H1 (cell line): ENCODE measurements at regions not wholly inside any gene's neighbourhood (a gene's known extent, or its start where the extent isn't known, plus 50 kb on each side); places are given as distances from the start of the nearest gene placed in this dataset.

Source experiments
- CTCF ChIA-PET: fragments of 300-600 bp; sonication (Branson Sonifier 250); formaldehyde crosslinking; loops from one replicate; lab custom pipeline; 2021; ENCODE audit not compliant: partially characterized antibody; lab: Charles Lee
- POLR2A ChIA-PET: fragments of 300-600 bp; sonication (Branson Sonifier 250); formaldehyde crosslinking; loops from one replicate; lab custom pipeline; 2021; ENCODE audit warnings: inconsistent platforms; ENCODE audit not compliant: partially characterized antibody; lab: Charles Lee
- DNase-seq, 2 experiments: peaks; one replicate each; pipeline versions ENCODE4 v3.0.0 to v3.0.0-alpha.2; 2010 to 2022; ENCODE audit warnings: low spot score in 2 of 2, low read depth in 1 of 2, mixed read lengths in 1 of 2
- FAIRE-seq: peaks from 2 replicates; lab custom pipeline; 2011; peaks lifted over from hg19 to GRCh38; lab: Jason Lieb, UNC
- H2AFZ ChIP-seq: 2 replicates; pipeline ENCODE4 v1.8.1; 2012; ENCODE audit warnings: low read length, inconsistent platforms
- H2AK5ac ChIP-seq: 2 replicates; pipeline ENCODE4 v1.6.1; 2013; ENCODE audit warnings: low read depth, low read length
- H2BK120ac ChIP-seq: replicated peaks from 2 replicates; pipeline ENCODE3; 2013; ENCODE audit warnings: low read depth, low read length, inconsistent platforms
- H2BK12ac ChIP-seq: 2 replicates; pipeline ENCODE4 v1.6.1; 2013; ENCODE audit warnings: low read depth, low read length
- H2BK15ac ChIP-seq: 2 replicates; pipeline ENCODE4 v1.6.1; 2013; ENCODE audit warnings: low read length
- H2BK20ac ChIP-seq: 2 replicates; pipeline ENCODE4 v1.6.1; 2013; ENCODE audit warnings: low read length
- H2BK5ac ChIP-seq: 2 replicates; pipeline ENCODE4 v1.6.1; 2013; ENCODE audit warnings: low read depth, low read length
- H3K14ac ChIP-seq: 2 replicates; pipeline ENCODE4 v1.6.1; 2013; ENCODE audit warnings: inconsistent platforms; ENCODE audit not compliant: insufficient read length
- H3K18ac ChIP-seq: 2 replicates; pipeline ENCODE4 v1.6.1; 2013; ENCODE audit warnings: low read length; ENCODE audit errors: extremely low read depth
- H3K23ac ChIP-seq: 2 replicates; pipeline ENCODE4 v1.6.1; 2013; ENCODE audit warnings: inconsistent platforms; ENCODE audit not compliant: insufficient read length
- H3K23me2 ChIP-seq: 2 replicates; pipeline ENCODE4 v1.6.1; 2013; ENCODE audit warnings: low read depth, low read length
- H3K27ac ChIP-seq: 2 replicates; pipeline ENCODE4 v1.6.1; 2011; ENCODE audit warnings: low read depth, low read length, inconsistent platforms
- H3K27me3 ChIP-seq, 4 experiments: replicated peaks in 1 of 4; 1 replicate in 1 of 4; 2 replicates in 3 of 4; pipeline versions ENCODE4 v1.6.1 to v1.8.1; 2011 to 2013; ENCODE audit warnings: low read length in 3 of 4, mild to moderate bottlenecking in 3 of 4, inconsistent platforms in 2 of 4, mixed read lengths in 2 of 4, moderate library complexity in 1 of 4; ENCODE audit not compliant: control insufficient read depth in 3 of 4, insufficient read depth in 3 of 4; ENCODE audit errors: extremely low read depth in 1 of 4
- H3K36me3 ChIP-seq, 4 experiments: 2 replicates each; pipeline versions ENCODE4 v1.6.1 to v1.8.1; 2011 to 2013; ENCODE audit warnings: mild to moderate bottlenecking in 4 of 4, low read length in 3 of 4, moderate library complexity in 2 of 4, control low read depth in 1 of 4, inconsistent platforms in 1 of 4; ENCODE audit not compliant: insufficient read depth in 4 of 4, control insufficient read depth in 2 of 4
- H3K4ac ChIP-seq: replicated peaks from 2 replicates; pipeline ENCODE3; 2013; ENCODE audit warnings: low read length, low read depth, mixed read lengths, inconsistent platforms; ENCODE audit not compliant: insufficient read length
- H3K4me1 ChIP-seq, 4 experiments: replicated peaks in 1 of 4; 1 replicate in 1 of 4; 2 replicates in 3 of 4; pipeline versions ENCODE4 v1.6.1 to v1.8.1; 2011 to 2013; ENCODE audit warnings: low read length in 3 of 4, inconsistent platforms in 2 of 4, mixed read lengths in 1 of 4; ENCODE audit not compliant: insufficient read depth in 4 of 4, control insufficient read depth in 3 of 4
- H3K4me2 ChIP-seq, 2 experiments: 2 replicates each; pipeline versions ENCODE4 v1.6.1 to v1.8.1; 2011 to 2013; ENCODE audit warnings: low read depth in 2 of 2, low read length in 2 of 2, control low read depth in 1 of 2, inconsistent platforms in 1 of 2, mild to moderate bottlenecking in 1 of 2; ENCODE audit not compliant: insufficient read depth in 1 of 2
- H3K4me3 ChIP-seq, 4 experiments: fragments of 200-600, 300-600 bp in 1 of 4; sonication (generic), shearing (Covaris generic), sonication (Bioruptor Twin) in 1 of 4; 2 replicates each; pipeline versions ENCODE4 v1.5.1 to v1.8.1; 2011 to 2016; ENCODE audit warnings: low read length in 4 of 4, low read depth in 3 of 4, control low read depth in 2 of 4, inconsistent platforms in 2 of 4, mild to moderate bottlenecking in 2 of 4, mixed read lengths in 1 of 4, moderate library complexity in 1 of 4; ENCODE audit not compliant: insufficient read depth in 2 of 4; ENCODE audit errors: extremely low read depth in 1 of 4
- H3K56ac ChIP-seq: replicated peaks from 2 replicates; pipeline ENCODE3; 2013; ENCODE audit warnings: low read depth, mild to moderate bottlenecking, mixed read lengths, low read length, inconsistent platforms; ENCODE audit not compliant: insufficient read length
- H3K79me1 ChIP-seq: 2 replicates; pipeline ENCODE4 v1.6.1; 2013; ENCODE audit warnings: low read depth, low read length, control low read depth
- H3K79me2 ChIP-seq, 2 experiments: 2 replicates each; pipeline versions ENCODE4 v1.6.1 to v1.8.1; 2012 to 2013; ENCODE audit warnings: low read length in 2 of 2, mild to moderate bottlenecking in 2 of 2, inconsistent platforms in 1 of 2; ENCODE audit not compliant: insufficient read depth in 2 of 2, control insufficient read depth in 1 of 2
- H3K9ac ChIP-seq, 4 experiments: replicated peaks in 1 of 4; 1 replicate in 1 of 4; 2 replicates in 3 of 4; pipeline versions ENCODE4 v1.6.1 to v1.8.1; 2011 to 2013; ENCODE audit warnings: low read depth in 3 of 4, low read length in 3 of 4, control low read depth in 2 of 4, mild to moderate bottlenecking in 2 of 4, moderate library complexity in 2 of 4, inconsistent platforms in 1 of 4; ENCODE audit errors: extremely low read depth in 1 of 4
- H3K9me3 ChIP-seq, 2 experiments: 2 replicates each; pipeline versions ENCODE4 v1.6.1 to v1.8.1; 2012 to 2013; ENCODE audit warnings: mild to moderate bottlenecking in 2 of 2, moderate library complexity in 2 of 2, control low read depth in 1 of 2, inconsistent platforms in 1 of 2, low read depth in 1 of 2, low read length in 1 of 2, mixed read lengths in 1 of 2; ENCODE audit not compliant: insufficient read depth in 2 of 2
- H4K20me1 ChIP-seq, 2 experiments: replicated peaks in 1 of 2; 2 replicates each; pipeline versions ENCODE3 to v1.8.1; 2011 to 2013; ENCODE audit warnings: inconsistent platforms in 2 of 2, low read length in 2 of 2, mild to moderate bottlenecking in 1 of 2; ENCODE audit not compliant: insufficient read depth in 2 of 2, control insufficient read depth in 1 of 2
- H4K5ac ChIP-seq: 2 replicates; pipeline ENCODE4 v1.6.1; 2013; ENCODE audit warnings: low read length, low read depth, mixed read lengths, inconsistent platforms; ENCODE audit not compliant: insufficient read length
- H4K8ac ChIP-seq: 2 replicates; pipeline ENCODE4 v1.8.0; 2013; ENCODE audit warnings: mild to moderate bottlenecking, moderate library complexity, low read length, inconsistent platforms; ENCODE audit not compliant: insufficient read depth; ENCODE audit errors: extremely low read depth
- H4K91ac ChIP-seq: replicated peaks from 2 replicates; pipeline ENCODE3; 2013; ENCODE audit warnings: low read length, mixed read lengths, inconsistent platforms; ENCODE audit not compliant: insufficient read length
- BACH1 ChIP-seq: IDR thresholded peaks from 2 replicates; pipeline ENCODE4 v1.6.1; 2012; ENCODE audit warnings: low read length, improper control_type of control experiment
- CBX5 ChIP-seq: fragments of 300-800, 300-1000 bp; sonication (generic); IDR thresholded peaks from 2 replicates; pipeline ENCODE4 v1.7.1; 2016; ENCODE audit warnings: antibody characterized with exemption, low read length, low read depth
- CREB1 ChIP-seq: IDR thresholded peaks from 2 replicates; pipeline ENCODE4 v1.6.1; 2012; ENCODE audit warnings: inconsistent platforms
- CTBP2 ChIP-seq: IDR thresholded peaks from 2 replicates; pipeline ENCODE4 v1.7.0; 2011; ENCODE audit warnings: borderline replicate concordance, mild to moderate bottlenecking, moderate library complexity, mixed read lengths, low read length; ENCODE audit not compliant: insufficient read depth, insufficient read length
- MAFK ChIP-seq: IDR thresholded peaks from 2 replicates; pipeline ENCODE4 v1.6.1; 2012; ENCODE audit warnings: low read depth, mild to moderate bottlenecking, improper control_type of control experiment, low read length
- USF2 ChIP-seq: IDR thresholded peaks from 2 replicates; pipeline ENCODE4 v1.6.1; 2011; ENCODE audit warnings: low read length, improper control_type of control experiment

- Histone ChIP-seq H4K91ac (no peak overlapping the region), H3K9me3 (no peaks in the 10 kb centered on the region), H4K8ac (no peak overlapping the region), H2BK20ac (no peak overlapping the region), H2AK5ac (no peak overlapping the region), H3K23ac (no peak overlapping the region), H3K23me2 (no peaks in the 10 kb centered on the region)
- TF ChIP-seq CBX5, result no peak
- TF ChIP-seq CREB1, result no peak
- no peak for TF ChIP-seq USF2
- no peak for TF ChIP-seq BACH1
- TF ChIP-seq MAFK, result no peak
- no peak for TF ChIP-seq CTBP2
- TF ChIP-seq, all 59 proteins: peak for 0
- Histone ChIP-seq H2BK5ac (no peak overlapping the region), H3K18ac (no peak overlapping the region), H3K9ac (no peak overlapping the region), H3K36me3 (no peaks in the 10 kb centered on the region), H3K4me2 (no peak overlapping the region), H2BK12ac (no peak overlapping the region), H3K4me1 (peaks cover 0 to 3% (median 0%) of the 10 kb centered on the region in 4 experiments; a peak in 1 of 7 replicates), H3K56ac (no peak overlapping the region), H2AFZ (no peak overlapping the region), H2BK15ac (no peak overlapping the region), H2BK120ac (no peak overlapping the region), H3K4me3 (no peak overlapping the region), H4K20me1 (no peaks in the 10 kb centered on the region), H3K14ac (no peak overlapping the region), H3K4ac (no peak overlapping the region), H3K79me1 (no peaks in the 10 kb centered on the region), H4K5ac (no peak overlapping the region), H3K79me2 (no peaks in the 10 kb centered on the region), H3K27ac (no peak overlapping the region), H3K27me3 (no peaks in the 10 kb centered on the region)
- POLR2A ChIA-PET, result no interaction called here
- no peak for DNase-seq
- CTCF ChIA-PET, result no interaction called here
- no peak for FAIRE-seq
Measured at GRCh38 chr12:24172773-24173066, 223.2 kb upstream of the SOX5 start.
